GM19238 (cell line): ENCODE measurements at regions not wholly inside any gene's neighbourhood (a gene's known extent, or its start where the extent isn't known, plus 50 kb on each side); places are given as distances from the start of the nearest gene placed in this dataset.

Experiments
- DNase-seq: peaks from one replicate; pipeline ENCODE4 v3.0.0; 2011; ENCODE audit warnings: low spot score; ENCODE audit not compliant: insufficient read length

DNA sequence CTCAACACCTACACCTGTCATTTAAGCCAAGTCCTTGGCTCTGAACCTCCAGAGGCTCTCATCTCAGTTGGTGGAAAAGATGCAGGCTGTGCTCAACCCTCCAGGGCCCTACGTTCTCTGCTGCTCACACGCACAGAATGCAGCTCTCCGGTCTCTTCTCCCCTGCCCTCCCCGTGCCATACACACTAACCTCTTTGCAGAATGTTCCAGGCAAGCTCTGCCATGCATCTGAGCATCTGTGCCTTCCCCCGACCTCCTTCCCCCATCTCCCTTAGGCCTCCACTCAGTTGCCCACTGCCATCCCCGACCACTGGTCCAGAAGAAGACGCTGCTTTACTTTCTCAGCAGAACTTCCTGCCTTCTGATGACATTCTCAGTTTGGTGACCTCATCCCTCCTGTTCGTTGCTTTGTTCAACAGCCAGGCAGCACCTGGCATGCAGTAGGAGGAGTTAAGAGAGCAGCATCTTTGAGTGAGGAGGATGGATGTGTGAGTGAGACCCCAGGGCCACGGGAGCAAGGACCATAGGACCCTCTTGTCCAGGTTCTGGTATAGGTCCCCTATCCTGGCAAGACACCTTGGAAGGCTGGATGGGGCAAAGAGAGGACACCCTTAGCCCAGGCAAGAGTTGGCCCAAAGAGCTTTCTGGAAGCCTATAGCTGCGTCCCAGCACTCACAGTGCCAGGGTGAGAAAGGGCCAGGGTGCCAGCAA, 598.0 kb downstream of the BRD1 start:
- no peak for DNase-seq

- no peak for DNase-seq
Measured at GRCh38 chr22:49228431-49229037, 599.1 kb downstream of the BRD1 start.

- DNase-seq, result no peak
Measured at GRCh38 chr22:49227670-49228069, 600.0 kb downstream of the BRD1 start.

- no peak for DNase-seq
Measured at GRCh38 chr22:49226096-49226495, 601.6 kb downstream of the BRD1 start.

GRCh38 chr22:49224243-49224642, 603.4 kb downstream of the BRD1 start:
- DNase-seq, result no peak

GRCh38 chr22:49218142-49218541, 609.5 kb downstream of the BRD1 start:
- no peak for DNase-seq

DNA sequence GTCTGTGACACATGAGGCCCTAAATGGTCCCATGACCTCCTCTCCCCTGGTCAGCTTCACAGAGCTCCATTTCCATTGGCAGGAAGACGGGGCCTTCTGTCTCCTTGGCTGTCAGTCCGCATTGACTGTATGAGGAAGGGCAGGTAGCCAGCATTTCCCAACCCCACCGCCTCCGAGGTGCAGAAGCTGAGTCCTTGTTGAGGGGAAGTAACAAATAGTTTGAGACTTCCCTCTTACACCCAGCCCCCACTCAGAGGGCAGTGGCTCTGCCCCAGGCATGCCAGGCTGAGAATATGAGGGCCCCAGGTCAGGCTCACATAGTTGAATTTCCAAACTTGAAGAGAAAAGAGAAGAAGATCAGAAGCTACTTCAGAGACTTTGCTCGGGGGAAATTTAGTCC, 611.1 kb downstream of the BRD1 start:
- no peak for DNase-seq

GRCh38 chr22:49215840-49216239, 611.8 kb downstream of the BRD1 start:
- no peak for DNase-seq

GRCh38 chr22:49214976-49215375, 612.7 kb downstream of the BRD1 start:
- DNase-seq, result no peak

DNA sequence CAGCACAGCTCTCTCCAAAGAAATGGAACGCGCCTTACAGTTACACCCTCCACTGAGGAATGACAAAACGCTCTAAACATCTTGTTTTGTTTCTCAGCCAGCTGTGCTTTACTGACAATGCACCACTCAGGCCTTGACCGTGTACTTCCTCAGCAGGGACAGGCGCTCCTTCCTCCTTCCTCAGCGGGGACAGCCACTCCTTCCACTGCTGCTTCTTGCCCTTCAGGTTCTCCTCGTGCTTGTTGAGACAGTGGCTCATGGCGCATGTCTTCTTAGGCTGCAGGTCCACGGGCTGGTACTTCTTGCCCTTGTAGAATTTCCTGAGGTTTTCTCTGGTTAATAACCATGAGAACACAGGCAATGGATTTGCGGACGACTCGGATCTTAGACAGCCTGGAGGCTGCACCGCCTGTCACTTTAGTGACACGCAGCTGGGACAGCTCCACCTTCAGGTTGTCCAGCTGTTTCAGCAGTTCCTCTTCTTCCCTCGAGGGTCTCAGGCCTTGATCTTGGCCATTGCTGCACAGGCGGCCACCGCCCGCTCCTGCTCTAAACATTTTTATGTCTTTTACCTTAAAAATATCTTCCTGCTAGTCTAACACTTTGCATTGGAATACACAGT, 613.8 kb downstream of the BRD1 start:
- DNase-seq, result no peak

- DNase-seq, result no peak
Measured at GRCh38 chr22:49212466-49212865, 615.2 kb downstream of the BRD1 start.

DNA sequence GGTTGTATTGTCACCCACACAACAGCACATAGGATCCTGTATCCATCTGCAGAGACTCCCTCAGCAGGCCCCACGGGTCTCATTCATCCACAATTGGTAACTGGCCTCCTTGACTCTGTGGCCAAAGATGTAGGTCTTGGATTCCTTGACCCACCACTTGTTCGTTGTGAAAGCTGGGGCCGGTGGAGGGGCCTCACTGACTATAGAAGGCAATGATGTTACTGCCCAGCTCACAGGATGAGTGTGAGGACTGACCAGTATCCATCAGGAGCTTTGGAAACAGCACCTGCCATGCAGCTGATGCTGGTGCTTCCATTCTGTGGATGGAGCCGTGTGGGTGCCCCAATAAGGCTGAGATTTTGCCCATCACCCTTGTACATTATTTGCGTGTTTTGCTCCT, 615.7 kb downstream of the BRD1 start:
- DNase-seq, result no peak

DNA sequence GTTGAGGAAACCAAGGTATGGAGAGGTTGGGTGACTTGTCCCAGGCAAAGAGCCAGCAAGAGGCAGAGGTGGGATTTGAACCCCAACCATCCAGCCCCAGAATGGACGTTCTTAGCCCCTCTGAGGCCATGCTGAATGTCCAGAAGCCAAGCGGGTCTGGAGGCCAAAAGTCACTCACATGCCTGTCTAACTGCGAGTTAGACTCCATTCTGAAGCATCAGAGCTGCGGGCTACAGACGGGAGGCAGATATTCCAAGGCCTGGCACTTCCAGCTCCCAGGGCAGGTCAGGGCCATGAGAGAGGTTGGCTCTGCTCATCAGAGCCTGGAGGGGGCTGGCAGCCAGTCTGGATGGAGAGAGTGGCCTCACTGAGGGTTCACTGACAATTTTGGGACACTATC, 616.5 kb downstream of the BRD1 start:
- no peak for DNase-seq

DNA sequence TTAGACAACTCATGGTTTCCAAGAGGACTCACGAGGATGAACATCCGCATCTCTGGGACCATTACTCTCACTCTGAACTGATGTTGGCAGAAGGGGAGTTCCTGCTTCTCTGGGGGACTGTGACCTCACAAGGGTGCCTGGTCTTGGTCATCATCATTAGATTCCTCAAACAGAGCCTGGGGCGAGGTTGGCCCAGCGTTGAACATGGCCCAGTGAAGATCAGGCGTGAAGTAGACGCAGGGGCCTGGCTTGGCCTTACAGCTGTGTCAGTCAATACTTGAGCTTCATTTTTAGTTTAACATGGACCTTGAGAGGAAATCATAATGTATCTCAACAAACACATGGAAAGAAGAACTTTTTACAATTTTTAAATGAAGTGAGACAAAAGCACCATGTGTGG, 617.1 kb downstream of the BRD1 start:
- DNase-seq, result no peak

DNA sequence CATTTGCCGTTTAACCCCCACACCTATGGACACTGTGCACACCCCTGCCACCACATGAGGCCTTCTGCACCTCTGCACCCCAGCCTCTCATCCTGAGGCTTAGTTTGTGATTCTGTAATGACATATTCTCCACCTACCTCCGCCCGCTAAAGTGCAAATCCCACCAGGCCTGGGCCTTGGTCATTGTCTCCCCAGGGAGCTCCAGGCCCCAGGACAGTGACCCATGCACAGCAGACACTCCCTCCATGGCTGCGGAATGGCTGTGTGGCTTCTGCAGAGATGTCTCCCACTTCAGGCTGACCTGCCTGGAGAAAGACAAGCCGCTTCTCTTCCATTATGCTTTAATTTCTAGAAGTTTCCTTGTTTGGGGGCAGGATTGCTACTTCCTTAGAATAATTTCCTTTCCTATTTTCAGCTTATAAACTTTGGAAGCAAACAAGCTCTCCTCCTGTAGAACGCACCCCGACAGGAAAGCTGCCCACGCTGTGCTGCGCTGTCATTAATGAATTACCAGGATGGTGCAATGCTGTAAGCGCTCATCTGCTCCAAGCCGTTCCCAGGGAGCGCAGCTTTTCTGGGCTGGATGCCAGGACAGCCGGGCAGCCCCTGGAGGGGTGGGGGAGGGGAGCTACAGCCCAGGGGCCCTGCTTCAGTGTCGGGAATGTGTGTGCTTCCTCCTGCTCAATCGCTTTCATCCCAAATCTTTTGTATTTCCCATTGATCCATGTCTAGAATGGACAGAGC, 618.0 kb downstream of the BRD1 start:
- no peak for DNase-seq

GRCh38 chr22:49208768-49209252, 618.9 kb downstream of the BRD1 start:
- DNase-seq, result no peak

GRCh38 chr22:49208004-49208402, 619.7 kb downstream of the BRD1 start:
- DNase-seq, result no peak

GRCh38 chr22:49207008-49208003, 620.4 kb downstream of the BRD1 start:
- DNase-seq, result no peak

GRCh38 chr22:49206281-49206680, 621.4 kb downstream of the BRD1 start:
- DNase-seq, result no peak

DNA sequence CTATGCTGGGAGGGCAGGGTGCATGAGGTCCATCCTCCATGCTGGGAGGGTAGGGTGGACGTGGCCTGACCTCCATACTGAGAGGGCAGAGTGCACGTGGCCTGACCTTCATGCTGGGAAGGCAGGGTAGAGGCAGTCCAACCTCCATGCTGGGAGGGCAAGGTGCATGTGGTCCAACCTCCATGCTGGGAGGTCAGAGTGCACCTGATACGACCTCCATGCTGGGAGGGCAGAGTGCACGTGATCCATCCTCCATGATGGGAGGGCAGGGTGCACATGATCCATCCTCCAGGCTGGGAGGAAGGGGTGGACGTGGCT, 622.2 kb downstream of the BRD1 start:
- no peak for DNase-seq
